ENCODE measurements at regions not wholly inside any gene's neighbourhood (a gene's known extent, or its start where the extent isn't known, plus 50 kb on each side); places are given as distances from the start of the nearest gene placed in this dataset.
"Not testable (repeated sequence)": the region's sequence is repeated elsewhere in the genome, so short reads cannot be mapped to it uniquely, and the experiment has no call there.

DNA sequence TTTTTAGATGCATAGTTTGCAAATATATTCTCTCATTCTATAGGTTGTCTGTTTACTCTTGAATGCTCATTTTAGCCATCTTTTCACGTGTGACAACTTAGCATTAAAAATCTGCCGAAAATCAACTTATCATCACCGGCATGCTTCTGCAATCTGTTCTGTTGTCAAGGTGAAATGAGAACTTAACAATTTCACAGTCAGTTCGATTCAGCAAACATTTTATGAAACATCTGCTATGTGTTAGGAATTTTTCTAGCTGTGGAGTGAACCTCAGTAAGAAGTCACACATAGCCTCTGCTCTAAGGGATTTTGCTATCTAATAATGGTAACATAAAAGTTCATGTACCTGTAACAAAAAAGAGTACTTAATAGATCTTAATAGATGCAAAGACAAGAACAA, 256.1 kb downstream of the ZWINT start:
- DNase-seq (ENCODE audit: low read depth): no peak
- H3K4me3 ChIP-seq (ENCODE audit: low read depth, low read length): no peak overlapping the region
- H3K36me3 ChIP-seq (ENCODE audit: control insufficient read depth, insufficient read depth, low read length): no peaks in the 10 kb centered on the region
- no peaks in the 10 kb centered on the region for H3K27me3 ChIP-seq (ENCODE audit: control insufficient read depth, insufficient read depth, low read length)
- TF ChIP-seq, protein P1, sequence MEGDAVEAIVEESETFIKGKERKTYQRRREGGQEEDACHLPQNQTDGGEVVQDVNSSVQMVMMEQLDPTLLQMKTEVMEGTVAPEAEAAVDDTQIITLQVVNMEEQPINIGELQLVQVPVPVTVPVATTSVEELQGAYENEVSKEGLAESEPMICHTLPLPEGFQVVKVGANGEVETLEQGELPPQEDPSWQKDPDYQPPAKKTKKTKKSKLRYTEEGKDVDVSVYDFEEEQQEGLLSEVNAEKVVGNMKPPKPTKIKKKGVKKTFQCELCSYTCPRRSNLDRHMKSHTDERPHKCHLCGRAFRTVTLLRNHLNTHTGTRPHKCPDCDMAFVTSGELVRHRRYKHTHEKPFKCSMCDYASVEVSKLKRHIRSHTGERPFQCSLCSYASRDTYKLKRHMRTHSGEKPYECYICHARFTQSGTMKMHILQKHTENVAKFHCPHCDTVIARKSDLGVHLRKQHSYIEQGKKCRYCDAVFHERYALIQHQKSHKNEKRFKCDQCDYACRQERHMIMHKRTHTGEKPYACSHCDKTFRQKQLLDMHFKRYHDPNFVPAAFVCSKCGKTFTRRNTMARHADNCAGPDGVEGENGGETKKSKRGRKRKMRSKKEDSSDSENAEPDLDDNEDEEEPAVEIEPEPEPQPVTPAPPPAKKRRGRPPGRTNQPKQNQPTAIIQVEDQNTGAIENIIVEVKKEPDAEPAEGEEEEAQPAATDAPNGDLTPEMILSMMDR (IDR thresholded peaks at IDR 0.05; ENCODE audit: insufficient read depth, low read length, poor library complexity, severe bottlenecking): no peak

DNA sequence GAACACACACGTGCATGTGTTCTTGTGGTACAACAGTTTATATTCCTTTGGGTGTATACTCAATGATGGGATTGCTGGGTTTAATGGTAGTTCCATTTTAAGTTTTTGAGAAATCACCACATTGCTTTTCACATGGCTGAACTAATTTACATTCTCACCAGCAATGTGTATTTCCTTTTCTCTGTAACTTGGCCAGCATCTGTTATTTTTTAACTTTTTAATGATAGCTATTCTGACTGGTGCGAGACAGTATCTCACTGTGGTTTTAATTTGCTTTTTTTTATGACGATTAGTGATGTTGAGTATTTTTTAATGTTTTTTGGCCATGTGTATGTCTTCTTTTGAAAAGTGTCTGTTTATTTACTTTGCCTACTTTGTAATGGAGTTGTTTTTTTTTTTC, 256.6 kb downstream of the ZWINT start:
- TF ChIP-seq, protein P1 (IDR thresholded peaks at IDR 0.05; ENCODE audit: insufficient read depth, low read length, poor library complexity, severe bottlenecking): no peak

DNA sequence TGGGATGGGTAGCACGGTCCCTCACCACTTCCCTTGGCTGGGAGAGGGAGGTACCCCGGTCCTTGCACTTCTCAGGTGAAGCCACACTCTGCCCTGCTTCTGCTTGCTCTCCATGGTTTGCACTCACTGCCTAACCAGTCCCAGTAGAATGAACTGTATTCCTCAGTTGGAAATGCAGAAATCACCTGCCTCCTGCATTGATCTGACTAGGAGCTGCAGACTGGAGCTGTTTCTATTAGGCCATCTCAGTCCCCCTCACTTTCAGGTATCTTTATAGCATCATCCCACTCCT, 264.9 kb downstream of the ZWINT start:
- Histone ChIP-seq H3K27me3 (ENCODE audit: control insufficient read depth, insufficient read depth, low read length) (no peaks in the 10 kb centered on the region), H3K36me3 (ENCODE audit: control insufficient read depth, insufficient read depth, low read length) (no peaks in the 10 kb centered on the region), H3K4me3 (ENCODE audit: low read depth, low read length) (no peak overlapping the region)
- TF ChIP-seq, protein P1 (IDR thresholded peaks at IDR 0.05; ENCODE audit: insufficient read depth, low read length, poor library complexity, severe bottlenecking): no peak
- DNase-seq (ENCODE audit: low read depth): no peak

More for the DNA sequence above, 256.6 kb downstream of the ZWINT start:
- Histone ChIP-seq H3K36me3 (ENCODE audit: control insufficient read depth, insufficient read depth, low read length) (no peaks in the 10 kb centered on the region), H3K4me3 (ENCODE audit: low read depth, low read length) (no peak overlapping the region), H3K27me3 (ENCODE audit: control insufficient read depth, insufficient read depth, low read length) (no peaks in the 10 kb centered on the region)
- no peak for DNase-seq (ENCODE audit: low read depth)

DNA sequence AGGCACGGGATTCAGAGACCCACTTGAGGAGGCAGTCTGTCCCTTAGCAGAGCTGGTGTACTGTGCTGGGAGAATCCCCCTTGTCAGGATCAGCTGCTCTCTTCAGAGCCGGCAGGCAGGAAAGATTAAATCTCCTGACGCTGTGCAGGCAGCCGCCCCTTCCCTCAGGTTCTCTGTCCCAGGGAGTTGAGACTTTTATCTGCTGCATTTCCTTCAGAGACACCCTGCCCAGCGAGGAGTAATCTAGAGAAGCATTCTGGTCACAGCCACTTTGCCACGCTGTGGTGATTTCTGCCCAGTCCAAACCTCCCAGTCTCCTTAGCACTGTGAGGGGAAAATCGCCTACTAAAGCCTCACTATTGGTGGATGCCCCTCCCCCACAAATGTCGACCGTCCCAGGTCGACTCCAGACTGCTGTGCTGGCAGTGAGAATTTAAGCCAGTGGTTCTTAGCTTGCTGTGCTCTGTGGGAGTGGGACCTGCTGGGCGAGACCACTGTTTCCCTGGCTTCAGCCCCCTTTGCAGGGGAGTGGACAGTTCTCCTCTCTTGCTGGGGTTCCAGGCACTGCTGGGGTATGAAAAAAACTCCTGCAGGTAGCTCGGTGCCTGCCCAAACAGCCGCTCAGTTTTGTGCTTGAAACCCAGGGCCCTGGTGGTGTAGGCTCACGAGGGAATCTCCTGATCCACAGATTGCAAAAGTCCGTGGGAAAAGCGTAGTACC, 265.4 kb downstream of the ZWINT start:
- Histone ChIP-seq H3K36me3 (ENCODE audit: control insufficient read depth, insufficient read depth, low read length) (no peaks in the 10 kb centered on the region), H3K27me3 (ENCODE audit: control insufficient read depth, insufficient read depth, low read length) (no peaks in the 10 kb centered on the region), H3K4me3 (ENCODE audit: low read depth, low read length) (no peak overlapping the region)
- TF ChIP-seq, protein P1 (IDR thresholded peaks at IDR 0.05; ENCODE audit: insufficient read depth, low read length, poor library complexity, severe bottlenecking): no peak
- DNase-seq (ENCODE audit: low read depth): no peak

DNA sequence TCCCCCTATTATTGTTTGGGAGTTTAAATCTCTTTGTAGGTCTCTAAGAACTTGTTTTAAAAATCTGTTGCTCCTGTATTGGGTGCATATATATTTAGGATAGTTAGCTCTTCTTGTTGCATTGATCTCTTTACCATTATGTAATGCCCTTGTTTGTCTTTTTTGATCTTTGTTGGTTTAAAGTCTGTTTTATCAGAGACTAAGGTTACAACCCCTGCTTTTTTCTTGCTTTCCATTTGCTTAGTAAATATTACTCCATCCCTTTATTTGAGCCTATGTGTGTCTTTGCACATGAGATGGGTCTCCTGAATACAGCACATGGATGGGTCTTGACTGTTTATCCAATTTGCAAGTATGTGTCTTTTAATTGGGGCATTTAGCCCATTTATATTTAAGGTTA, 267.4 kb downstream of the ZWINT start:
- H3K4me3 ChIP-seq (ENCODE audit: low read depth, low read length); H3K36me3 ChIP-seq (ENCODE audit: control insufficient read depth, insufficient read depth, low read length); DNase-seq (ENCODE audit: low read depth); H3K27me3 ChIP-seq (ENCODE audit: control insufficient read depth, insufficient read depth, low read length): not testable (repeated sequence)

DNA sequence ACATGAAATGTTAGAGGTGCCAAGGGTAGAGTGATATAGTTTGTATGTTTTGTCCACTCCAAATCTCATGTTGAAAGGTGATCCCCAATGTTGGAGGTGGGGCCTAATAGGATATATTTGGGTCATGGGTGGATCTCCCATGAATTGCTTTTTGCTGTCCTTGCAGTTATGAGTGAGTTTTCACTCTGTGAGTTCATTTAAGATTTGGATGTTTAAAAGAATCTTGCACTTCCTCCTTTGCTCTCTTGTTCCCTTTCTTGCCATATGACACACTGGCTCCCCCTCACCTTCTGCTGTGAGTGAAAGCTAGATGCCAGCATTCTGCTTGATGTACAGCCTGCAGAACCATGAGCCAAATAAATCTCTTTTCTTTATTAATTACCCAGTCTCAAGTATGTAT, 269.2 kb downstream of the ZWINT start:
- Histone ChIP-seq H3K36me3 (ENCODE audit: control insufficient read depth, insufficient read depth, low read length) (no peaks in the 10 kb centered on the region), H3K4me3 (ENCODE audit: low read depth, low read length) (no peak overlapping the region), H3K27me3 (ENCODE audit: control insufficient read depth, insufficient read depth, low read length) (no peaks in the 10 kb centered on the region)
- TF ChIP-seq, protein P1 (IDR thresholded peaks at IDR 0.05; ENCODE audit: insufficient read depth, low read length, poor library complexity, severe bottlenecking): no peak
- DNase-seq (ENCODE audit: low read depth): no peak

Data from kidney epithelial cell (primary cell).